Forelimb muscle (tissue), 1 donor: ENCODE measurements at regions not wholly inside any gene's neighbourhood (a gene's known extent, or its start where the extent isn't known, plus 50 kb on each side); places are given as distances from the start of the nearest gene placed in this dataset.

ENCODE experiments used
- DNase-seq: peaks from one replicate; pipeline ENCODE4 v3.0.0-alpha.2; 2013; ENCODE audit warnings: low read depth

DNA sequence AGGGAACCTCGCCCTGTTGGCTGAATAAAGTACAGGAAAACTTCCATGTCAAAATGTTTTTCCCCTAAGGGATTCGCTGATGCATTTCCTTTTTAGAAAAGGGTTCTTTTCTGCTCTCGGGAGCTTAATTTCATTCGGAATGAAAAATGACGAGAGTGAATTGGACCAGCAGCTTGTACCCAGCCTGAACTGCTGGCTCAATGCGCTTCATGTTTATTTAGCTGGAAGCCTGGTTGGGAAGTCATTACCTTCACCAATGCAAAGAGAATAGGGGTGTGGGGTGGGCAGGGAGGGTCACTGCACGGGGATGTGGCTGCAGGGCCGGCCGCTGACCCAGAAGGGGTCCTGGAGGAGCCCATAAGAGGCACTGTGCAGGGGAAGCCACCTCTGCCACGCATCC is 207.7 kb downstream of the ENGASE start:
- no peak for DNase-seq

DNA sequence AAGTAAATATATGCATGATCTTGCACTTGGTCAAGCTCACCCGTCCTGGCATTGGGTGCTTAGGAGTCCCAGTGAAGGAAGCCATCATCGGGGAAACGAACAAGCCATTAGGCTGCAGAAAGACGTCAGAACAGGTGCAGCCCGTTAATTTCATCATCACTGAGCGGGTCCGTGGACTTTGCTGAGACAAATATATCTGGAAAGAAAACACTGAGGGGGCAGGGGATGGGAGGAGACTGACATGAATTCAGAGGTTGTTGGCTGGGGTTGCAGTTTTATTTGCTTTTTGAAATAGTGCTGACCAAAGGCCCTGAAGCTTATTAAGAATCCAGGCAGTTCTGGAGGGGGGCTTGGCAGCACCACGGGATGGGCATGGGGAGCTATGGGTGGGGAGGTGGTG is 207.2 kb downstream of the ENGASE start:
- DNase-seq = no peak

DNA sequence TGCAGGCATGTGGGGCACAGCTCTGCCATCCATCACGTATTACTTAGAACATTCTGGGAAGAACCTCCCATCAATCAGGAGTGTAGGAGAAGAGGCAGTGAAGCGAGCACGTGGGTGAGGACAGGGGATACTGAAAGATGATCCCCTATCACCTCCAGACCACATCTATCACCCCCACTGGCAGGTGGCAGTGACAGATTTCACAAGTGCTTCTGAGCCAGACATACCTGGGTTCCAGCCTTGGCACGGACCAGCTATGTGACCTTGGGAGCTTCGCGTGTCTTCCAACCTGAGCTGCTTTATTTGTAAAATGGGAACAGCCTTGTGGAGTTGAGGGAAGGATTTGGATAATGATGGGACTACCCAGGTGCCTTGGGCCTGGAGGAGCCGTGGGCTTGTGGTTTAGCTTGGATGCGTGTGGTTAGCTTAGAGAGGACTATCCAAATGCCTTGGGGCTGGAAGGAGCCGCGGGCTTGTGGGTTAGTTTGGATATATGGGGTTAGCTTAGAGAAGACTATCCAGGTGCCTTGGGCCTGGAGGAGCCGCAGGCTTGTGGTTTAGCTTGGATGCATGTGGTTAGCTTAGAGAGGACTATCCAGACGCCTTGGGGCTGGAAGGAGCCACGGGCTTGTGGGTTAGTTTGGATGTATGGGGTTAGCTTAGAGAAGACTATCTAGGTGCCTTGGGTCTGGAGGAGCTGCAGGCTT is 206.4 kb downstream of the ENGASE start:
- DNase-seq = no peak

DNA sequence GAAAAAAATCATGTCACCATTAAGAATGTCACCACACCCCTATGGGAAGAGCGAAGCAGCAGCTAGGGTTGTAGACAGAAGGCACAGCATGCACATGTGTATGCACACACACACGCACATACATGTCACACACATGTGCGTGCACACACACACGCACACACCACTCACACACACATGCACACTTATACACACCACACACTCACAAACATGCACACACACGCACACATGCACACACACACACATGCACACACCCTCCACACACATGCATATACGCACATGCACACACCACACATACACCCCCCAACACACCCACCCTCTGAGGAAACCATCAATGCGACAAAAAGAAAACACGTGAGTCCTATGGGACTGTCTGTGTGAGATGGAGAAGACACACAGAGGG is 205.4 kb downstream of the ENGASE start:
- no peak for DNase-seq

DNA sequence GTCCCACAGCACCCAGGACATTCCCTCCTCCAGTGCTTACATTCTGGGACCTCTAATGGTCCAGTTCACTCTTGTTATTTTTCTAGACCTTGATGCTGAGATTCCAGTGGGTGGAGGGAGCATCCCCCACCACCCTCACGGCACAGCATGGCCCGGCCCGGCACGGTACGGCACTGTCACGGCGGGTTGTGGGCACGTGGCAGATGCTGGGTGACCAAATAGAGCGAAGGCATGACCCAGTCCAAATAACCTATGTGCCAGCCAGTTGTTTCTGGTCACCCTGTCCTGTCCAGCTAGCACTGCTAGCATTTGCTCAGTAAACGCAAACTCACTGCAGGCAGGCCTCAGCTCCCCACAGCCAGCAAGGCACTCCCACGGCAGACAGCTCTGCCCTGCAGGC is 204.7 kb downstream of the ENGASE start:
- DNase-seq = no peak

DNA sequence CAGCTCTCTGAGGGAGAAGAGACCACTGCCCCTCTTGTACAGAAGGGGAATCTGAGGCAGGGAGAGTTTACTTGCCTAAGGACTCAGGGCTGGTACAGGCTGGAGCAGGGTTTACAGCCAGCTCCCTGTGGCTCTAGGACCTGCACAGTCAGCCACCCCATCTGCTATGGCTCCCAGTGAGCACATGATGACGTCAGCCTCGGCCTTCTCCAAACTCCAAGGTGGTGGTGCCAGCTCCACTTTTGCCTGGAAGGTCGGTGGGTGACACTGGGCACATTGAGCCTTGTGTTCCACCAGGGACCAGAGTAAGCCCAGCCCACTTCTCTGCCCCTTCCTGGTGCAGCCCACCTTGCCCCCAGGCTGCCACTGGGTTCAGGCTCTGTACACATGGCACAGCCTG is 202.2 kb downstream of the ENGASE start:
- DNase-seq = no peak

DNA sequence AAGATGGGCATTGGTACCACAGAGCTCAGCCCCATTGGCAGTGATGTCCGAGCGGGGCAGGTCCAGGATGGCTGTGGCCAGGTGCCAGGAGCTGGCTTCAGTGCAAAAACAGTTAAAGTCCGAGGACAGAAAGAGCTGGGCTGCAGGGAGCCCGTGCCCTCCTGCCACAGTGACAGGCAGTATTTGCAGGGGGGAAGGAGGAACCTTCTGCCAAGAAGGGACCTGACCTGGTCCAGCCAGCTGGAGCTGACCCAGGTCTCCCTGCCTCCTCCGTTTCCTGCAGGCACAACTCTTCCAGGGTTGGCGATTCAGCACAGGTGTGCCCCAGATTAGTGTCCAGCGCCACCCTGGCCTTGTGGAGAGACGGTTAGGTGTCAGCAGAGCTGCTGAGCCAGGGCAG is 199.0 kb downstream of the ENGASE start:
- DNase-seq = no peak

DNA sequence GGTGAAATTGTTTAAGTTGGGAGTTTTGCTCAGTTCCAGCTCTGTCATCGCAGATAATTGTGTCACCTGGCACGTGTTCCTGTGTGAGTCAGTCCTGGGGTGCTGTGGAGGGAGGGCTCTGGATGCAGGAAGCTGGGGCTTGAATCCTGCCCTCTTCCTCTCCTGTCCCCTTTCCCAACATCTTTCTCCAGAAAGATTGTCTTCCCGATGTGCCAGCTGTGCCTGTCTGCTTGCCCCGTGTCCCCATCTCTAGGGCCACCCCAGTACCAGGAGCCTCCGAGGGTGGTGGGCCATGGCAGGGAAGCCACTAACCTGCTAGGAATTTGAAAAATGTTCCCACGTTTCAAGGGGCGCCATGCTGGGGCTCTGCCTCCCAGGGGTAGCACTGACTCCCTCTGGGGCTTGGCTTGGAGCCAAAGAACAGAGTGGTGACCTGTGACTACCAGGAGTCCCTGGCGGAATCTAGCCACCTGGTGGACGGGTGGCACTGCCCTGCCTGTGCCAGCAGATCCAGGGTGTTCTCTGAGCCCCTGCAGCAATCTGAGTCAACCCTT is 198.1 kb downstream of the ENGASE start:
- no peak for DNase-seq

DNA sequence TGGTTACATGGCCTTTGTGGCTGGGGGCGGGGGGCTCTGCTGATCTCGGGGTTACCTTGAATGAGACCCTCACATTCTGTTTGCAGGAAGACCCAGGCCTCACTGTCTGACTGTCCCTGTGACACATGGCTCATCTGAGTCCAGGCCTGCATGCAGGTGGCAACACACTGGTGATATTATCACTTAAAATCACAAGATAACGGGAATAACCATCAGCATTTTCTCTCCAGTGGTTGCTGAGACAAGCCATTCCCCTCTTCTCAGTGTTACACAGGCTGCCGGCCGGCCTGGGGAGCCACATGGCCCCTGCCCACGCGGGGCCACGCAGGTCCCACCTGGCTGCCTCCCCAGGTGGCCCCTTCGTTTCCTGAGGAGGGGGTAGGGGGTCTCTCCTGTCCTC is 197.6 kb downstream of the ENGASE start:
- DNase-seq = no peak

DNA sequence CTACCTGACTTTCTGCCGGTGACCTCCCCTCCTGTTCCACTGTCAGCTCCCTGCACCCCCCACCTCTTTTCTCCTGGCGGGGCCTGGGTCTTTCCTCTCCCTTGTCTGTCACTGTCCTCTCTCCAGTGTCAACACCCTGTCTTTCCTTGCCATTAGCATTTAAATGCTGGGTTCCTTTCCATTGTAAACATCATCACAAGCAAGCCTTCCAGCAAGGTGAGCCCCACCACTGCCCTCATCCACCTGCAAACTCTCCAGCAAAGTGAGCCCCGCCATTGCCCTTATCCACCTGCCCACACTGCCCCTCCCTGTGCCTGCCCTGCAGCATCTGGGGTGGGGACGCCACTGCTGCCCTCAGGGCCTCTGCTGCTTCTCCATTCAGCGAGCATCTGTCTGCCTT is 195.0 kb downstream of the ENGASE start:
- no peak for DNase-seq

DNA sequence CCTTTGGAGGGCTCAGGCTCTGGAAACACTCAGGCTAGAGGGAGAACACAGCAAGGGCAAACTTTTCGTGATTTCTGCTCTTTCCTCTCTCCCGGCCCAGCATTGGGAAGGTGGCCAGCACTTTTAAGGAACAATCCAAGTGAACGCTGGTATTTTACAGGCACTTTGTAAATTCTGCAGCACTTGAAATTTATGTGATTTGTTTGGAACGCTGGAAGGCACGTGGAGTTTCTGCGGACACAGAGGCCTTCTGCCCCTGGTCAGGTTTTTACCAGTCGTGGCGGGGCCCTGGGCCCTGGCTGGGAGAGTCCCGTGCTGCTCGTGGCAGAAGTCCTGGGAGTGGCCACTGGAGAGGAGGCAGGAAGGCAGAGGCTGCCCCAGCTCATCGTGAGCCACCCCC is 188.6 kb downstream of the ENGASE start:
- no peak for DNase-seq

DNA sequence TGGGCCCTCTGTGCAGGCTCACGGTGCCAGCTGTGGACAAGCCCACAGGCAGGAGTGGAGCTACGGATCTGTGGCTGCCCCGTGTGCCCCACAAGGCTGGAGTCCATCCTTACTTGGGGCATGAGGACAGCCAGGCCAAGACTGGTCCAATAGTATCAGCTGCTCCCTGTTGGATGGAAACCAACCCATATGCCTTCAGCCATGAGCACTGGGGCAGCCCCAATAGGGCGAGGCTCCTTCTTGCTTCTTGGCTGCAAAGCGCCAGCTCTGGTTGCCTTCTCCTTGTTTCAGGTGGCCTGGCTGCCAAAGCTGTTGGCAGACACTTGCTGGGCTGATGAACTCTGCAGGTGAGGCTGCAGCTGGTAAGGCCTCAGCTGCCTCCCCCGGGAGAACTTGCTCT is 188.0 kb downstream of the ENGASE start:
- no peak for DNase-seq

DNA sequence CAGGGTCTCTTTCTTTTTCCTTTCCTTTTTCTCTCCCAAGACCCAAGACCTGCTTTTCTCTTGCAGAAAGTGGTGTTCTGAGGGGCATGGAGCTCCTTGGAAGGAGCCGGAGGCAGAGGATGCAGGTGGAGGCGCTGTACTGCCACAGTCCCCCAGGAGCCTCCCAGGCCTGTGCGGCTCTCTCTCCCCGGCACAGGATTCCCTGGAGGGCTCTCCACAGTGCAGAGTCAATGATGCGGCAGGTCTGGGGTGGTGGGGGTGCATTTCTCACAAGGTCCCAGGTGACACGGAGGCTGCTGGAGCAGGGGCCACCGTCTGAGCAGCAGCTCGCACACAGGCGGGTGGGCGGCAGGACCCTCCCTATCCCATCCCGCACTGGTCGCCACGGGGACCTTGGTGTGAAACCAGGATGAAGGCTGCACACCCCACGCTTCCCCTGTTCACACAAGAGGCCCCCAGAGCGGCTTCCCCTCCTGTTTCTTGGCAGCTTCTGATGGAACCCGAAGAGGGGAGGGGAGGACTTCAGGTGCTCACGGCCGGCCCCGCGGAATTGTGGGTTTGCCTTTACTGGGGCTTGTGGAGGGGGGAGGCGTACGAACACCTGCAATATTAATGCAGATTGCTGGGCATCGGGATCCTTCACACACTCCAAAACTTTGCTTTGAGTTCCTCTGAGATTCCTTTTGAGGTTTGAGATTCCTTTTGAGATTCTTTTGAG is 186.9 kb downstream of the ENGASE start:
- no peak for DNase-seq

DNA sequence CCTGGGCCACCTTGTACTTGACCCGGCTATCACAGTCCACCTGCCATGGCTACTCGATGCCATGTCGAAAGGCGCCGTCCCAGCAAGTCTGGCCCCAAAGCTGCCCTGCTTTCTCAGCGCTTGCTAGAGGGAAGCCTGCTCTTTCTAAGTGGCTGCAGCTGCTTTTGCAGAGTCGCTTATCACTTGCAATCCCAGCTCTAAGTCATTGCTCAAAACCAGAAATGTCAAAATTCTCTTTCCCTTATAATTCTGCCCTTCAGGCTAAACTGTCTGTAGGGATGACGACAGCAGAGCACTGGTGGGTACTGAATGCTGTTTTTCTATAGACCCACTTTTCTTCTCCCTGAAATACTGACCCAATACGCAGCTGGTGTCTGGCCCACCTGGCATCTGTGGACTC is 184.2 kb downstream of the ENGASE start:
- DNase-seq = no peak

DNA sequence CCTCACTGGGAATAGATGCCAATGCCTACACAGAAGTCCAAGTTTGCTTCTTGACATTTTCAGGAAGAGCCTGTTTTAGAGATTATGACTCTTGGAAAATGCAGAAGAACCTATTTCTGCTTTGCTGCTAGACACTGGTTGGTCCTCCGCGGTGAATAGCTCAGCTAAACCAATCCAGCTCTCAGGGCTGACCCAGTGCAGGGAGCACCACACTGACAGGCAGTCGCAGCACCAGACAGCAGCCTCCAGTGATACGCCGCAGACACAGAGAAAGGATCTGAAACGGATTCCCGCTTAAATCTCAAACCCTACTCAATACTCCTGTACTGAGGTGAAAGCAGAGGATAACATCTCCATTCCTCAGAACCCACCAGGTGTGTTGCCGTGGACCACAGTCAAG is 183.4 kb downstream of the ENGASE start:
- no peak for DNase-seq

DNA sequence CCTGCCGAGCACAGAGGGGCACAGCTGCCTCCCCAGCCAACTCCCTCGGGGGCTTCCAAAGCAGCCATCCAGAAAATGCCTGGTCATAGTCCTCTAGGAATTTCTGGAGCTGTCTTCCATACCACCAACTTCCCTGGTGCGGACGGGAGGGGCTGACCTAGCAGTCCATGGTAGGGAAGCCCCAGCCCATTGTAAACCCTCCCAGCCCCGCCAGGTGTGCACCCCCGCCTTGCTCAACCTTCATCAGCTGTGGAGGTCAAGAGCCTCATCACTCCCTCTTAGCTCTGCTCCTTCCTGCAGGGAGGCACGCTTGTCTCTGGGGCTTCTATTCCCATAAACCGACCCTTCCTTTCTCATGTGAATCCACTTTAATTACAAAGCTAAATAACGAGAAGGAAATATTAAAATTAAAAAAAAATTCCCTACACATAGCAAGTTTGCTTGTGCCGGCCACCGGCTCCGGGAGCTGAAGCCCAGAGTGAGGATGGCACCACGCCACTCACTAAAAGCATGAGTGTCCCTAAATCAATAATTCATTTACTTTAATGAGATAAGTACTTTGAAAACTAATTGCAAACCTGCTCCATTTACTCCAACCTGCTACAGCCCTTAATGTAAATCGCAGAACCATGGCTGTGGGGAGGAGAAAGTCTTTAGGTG is 181.4 kb downstream of the ENGASE start:
- DNase-seq = no peak

DNA sequence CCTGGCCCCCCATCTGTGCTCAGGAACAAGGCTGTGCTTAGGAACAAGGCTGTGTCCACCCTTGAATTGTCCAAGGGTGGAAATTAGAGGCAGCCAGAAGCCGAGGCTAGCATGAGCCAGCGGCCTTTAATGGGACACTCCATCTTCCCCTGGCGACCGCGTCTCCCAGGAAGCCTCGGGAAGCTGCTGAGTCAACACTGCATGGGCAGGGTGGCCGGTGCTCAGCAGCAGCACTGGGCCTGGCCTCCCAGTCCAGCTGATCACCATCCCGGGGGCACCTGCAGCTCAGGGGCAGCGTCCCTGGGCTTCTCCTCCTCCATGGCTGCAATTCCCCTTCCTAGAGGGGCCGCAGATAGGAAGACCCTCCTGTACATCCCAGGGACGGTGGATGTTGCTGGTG is 180.8 kb downstream of the ENGASE start:
- no peak for DNase-seq

DNA sequence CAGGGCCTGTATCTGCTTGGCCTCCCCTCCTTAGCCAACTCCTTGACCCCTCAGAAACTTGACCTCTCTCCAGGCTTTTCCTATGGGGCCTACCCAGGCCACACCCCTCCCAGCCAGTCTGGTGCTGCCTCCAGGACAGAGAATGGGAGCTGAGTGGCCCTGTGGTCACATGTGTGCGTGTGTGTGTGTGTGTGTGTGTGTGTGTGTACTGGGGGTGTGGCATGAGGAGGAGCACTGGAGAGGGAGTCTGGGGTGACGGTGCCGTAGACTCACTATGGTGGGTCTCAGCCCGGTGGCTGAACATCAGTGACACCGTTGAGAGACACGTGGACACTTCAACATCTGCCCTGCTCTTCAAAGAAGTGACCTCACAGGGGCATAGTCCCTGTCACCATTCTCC is 180.4 kb downstream of the ENGASE start:
- DNase-seq = no peak

DNA sequence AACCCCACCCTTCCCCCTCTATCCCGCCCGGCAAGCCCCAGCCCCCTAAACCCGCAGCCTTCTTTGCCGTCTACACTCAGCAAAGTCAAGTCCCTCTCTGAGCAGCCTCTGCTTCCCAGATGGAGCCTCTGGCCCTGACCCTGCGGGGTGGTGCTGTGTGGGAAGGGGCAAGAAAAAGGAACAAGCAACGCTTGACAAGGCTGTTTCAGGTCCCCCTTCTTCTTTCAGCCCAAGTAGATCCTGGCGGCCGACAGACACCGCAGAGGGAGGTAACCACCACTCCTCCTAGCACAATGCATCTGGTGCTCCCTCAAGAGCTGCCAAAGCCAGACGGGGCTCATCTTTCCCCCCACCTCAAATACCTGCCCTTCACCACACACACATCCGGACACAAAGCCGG is 178.3 kb downstream of the ENGASE start:
- no peak for DNase-seq

DNA sequence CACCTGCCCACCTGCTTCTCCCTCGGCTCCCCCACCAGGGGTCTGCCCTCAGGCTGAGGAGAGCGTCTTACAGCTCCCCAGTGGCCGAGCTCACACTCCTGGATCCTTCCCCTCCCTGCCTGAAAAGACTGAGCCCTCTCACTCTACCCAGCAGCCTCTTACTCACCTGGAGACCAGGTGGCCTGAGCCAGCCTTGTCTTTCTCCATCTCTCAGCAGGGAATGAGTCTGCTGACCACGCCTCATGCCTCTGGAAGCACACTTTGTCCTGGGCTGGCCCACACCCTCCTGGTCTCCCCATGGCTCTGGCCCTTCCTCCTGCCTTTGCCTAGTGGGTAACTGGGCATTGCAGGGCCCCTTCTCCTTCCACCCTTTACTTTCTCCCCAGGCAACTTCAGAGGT is 177.2 kb downstream of the ENGASE start:
- no peak for DNase-seq

DNA sequence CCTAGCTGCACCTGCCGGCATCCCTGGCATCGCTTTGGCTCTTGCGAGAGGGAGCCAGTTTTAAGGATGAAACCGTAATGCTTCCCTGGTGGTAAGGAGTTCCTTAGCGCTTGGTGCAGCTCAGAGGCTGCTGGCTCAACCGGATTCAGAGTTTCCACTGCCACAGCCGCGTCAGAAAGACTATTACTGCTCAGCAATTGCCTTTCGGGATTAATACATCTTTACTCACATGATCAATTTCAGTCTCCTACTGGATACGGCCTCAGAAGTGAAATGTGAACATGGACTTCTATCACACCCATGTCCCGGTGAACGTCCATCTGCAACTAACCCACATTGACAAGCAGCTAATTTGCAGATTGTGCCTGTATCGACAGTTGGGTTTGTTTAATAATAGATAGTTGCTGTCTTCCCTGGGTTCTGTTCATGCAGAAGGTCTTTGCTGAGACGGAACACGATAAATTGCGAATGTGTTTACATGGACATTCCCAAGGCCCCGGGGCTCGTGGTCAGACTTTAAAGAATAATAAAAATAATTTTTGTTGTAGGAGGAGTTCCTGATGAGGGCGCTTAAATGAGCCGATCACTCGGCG is 175.4 kb downstream of the ENGASE start:
- no peak for DNase-seq

DNA sequence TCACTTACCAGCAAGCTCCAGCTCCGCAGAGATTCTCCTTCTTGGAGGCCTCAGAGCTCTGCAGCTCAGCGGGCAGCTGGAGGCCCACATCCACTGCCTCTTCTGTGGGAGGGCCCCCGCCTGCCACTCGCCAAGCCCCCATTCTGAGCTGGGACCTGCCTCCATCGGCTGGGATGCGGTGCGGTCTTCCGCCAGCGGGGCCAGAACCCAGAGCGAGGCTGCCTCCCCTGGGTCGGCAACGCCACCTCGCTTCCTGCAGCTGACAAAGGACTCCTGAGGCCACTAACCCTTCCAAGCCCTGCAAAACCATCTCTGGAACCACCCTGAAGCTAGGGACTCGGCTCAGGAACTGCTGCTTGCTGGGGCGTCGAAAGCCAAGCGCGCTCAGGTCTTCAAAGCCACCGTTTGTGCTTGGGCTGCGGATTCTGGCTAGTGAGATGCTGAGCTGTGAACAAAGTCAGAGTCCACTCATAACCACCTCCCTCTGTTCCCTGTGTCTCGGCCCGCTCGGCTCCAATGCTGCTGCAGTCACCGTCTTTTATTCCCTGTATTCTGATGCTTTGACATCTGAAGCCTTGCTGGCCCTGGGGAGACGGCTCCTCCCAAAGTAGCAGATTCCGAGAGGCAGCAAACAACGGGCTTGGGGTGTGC is 174.3 kb downstream of the ENGASE start:
- no peak for DNase-seq
